ENCODE measurements at regions not wholly inside any gene's neighbourhood (a gene's known extent, or its start where the extent isn't known, plus 50 kb on each side); places are given as distances from the start of the nearest gene placed in this dataset.

DNA sequence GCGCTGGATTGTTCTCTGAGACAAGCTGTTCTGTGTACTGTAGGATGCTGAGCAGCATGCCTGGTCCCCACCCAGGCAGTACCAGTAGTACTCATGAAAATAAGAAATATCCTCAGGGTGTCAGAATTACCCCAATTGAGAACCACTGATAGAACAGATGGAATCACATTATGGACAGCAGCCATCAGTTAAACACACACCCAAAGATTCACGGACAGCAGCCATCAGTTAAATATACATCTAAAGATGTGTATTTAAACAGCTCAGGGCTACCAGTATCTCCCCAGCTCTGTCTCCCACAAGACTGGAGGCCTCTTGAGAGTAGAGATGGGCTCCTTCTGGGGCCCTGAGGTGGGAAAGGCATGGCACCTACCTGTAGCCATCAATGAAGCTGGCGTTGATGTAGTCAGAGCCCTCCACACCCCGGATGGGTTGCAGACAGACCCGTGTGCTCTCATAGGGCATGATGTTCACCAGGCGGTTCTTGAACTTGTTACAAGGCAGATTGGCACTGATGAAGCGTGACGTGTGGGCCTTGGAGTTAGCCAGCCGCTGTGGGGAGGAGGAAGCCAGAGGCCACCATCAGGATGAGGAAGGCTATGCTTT lies 129.3 kb downstream of the PTPRS start:
- TF ChIP-seq POLR2A (IDR thresholded peaks at IDR 0.05), result no peak
- TF ChIP-seq, protein P1, sequence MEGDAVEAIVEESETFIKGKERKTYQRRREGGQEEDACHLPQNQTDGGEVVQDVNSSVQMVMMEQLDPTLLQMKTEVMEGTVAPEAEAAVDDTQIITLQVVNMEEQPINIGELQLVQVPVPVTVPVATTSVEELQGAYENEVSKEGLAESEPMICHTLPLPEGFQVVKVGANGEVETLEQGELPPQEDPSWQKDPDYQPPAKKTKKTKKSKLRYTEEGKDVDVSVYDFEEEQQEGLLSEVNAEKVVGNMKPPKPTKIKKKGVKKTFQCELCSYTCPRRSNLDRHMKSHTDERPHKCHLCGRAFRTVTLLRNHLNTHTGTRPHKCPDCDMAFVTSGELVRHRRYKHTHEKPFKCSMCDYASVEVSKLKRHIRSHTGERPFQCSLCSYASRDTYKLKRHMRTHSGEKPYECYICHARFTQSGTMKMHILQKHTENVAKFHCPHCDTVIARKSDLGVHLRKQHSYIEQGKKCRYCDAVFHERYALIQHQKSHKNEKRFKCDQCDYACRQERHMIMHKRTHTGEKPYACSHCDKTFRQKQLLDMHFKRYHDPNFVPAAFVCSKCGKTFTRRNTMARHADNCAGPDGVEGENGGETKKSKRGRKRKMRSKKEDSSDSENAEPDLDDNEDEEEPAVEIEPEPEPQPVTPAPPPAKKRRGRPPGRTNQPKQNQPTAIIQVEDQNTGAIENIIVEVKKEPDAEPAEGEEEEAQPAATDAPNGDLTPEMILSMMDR (IDR thresholded peaks at IDR 0.05), result no peak

All from right lobe of liver (tissue), 4 donors.